Stimulated activated CD4-positive, alpha-beta T cell treated with anti-CD3 and anti-CD28 coated beads, Interleukin-15, amount 100 ng/mL, for 24 hours (primary cell): ENCODE measurements at regions not wholly inside any gene's neighbourhood (a gene's known extent, or its start where the extent isn't known, plus 50 kb on each side); places are given as distances from the start of the nearest gene placed in this dataset.

Experiments
- DNase-seq: peaks from one replicate; pipeline ENCODE4 v3.0.0-alpha.2; 2020

DNA sequence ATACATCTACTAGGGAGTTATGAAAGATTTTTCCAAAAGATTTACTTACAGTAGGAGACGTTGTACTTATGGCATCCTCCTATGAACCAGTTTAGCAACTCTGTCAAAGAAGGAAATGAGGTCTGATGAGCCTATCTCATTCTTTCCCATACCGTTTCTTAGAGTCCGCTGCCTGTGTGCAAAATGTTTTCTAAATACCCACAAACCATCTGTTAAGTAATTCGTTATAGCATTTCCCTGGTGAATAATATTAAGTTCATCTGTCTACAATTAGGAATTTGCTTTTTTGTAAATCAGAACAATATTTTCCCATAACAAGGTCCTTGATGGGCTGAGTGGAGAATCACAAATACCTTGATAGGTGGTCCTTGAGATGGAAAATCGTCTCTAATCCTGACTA lies 178.8 kb upstream of the TMTC4 start:
- no peak for DNase-seq

DNA sequence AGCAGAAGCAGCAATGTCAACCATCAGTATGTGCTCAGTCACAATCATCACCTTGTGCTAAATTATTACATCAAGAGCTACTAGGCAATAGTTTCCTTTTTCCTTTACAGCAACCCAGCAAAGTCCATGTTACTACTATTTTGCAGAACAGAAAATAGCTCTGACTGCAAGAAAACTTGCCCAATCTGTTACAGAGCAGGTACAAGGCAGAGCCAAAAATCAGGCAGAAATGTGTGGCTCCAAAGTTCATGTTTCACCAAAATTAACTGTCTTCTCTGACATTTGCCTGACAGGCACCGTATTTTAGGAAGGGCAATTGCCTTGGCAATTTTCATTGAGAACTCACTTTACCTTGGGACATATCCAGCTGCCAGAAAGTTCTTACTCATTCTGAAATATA lies 177.6 kb upstream of the TMTC4 start:
- no peak for DNase-seq

DNA sequence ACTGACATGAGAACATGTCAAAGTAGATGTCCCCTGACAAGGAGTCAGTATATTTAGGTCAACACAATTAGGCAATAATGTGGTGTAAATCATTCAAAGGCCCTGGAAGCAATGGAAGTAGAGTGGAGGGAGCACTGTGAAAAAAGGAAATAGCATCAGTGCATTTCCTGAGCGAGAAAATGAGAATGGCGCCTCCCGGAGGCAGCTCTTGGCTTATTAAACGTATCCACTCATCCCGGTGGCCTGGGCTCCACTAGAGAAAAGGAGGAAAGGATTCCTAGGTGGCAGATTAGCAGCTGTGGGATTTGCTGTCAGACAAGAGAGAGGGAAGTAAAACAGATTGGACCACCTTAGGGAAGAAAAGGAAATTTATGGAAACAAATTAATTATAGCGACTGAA lies 173.7 kb upstream of the TMTC4 start:
- DNase-seq, result no peak

DNA sequence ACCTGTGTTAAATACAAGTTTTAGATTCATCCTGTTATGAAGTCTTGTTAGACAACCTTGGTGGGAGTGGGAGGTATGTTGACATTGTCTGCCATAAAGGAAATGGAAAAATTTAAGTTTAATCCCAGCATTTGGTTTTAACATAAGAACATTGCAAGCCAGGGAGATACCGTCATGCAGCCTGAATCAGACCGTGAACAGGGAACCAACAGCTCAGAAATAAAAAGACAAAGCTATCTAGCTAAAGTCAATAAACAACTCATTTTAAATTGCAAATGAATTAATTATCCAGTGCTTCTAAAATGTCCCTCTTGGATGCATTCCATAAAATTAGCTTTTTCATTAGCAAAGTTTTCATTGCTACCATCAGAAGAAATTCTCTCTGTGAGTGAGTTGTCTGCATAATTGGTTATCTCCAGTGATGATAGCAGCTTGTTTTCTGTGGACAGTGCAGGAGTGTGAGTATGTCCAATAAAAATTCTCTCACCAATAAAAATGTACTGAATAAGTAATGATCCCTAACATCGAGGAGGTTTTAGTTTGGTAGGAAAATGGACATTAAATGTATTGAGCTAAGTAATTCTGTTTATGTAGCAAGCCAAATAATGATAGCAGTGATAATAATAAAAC lies 170.6 kb upstream of the TMTC4 start:
- no peak for DNase-seq

DNA sequence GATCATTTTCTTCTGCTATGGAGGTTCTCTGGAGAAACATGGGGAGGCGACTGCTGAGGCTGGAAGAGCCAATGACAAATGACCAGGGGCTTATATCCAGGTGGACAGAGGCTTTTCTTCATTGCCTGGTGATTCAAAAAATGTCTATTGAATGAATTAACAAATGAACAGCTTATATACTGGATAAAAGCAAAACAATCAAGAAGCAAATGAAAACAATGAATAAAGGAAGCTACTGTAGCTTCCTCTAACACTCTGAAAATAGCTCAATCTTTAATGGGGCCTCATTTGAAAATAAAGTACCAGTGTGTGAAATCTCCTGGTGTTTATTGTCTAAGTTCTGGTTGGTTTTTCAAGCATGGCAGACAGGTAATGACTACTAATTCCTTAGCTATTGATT lies 167.5 kb upstream of the TMTC4 start:
- DNase-seq, result no peak

DNA sequence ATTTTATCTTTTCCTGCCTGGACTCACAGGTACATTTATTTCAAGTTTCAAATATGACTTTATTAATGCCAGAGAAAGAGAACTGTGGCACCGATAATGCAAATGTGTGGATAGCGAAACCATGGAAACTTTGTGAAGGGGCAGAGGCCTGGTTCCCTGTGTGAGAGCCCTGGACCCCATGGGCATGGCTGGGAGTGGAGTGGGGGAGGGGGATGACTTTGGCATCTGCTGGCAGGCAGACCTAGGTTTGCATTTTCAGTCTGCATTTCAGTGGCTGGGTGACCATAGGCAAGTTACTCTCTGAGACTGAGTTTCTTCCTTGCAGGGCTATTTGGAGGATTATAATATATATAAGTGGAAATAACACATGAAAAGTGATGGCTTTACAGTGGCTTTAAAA lies 163.8 kb upstream of the TMTC4 start:
- no peak for DNase-seq

DNA sequence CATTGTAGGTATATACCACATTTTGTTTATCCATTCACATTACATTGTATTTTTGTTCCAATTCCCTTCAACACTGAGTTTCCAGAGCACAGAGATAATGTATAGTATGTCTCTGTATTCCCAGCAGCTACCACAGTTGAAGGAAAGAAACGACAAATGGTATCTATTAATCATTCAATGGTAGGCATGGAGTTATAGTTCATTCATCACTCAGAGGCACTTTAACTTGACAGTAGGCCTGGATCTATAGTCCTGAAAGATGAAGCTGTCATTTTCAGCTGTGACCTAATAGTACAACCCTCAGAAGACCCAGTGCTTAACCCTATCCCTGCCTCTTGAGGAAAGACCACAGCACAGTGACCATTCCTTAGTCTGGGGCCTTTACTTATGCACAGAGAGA lies 163.0 kb upstream of the TMTC4 start:
- DNase-seq, result no peak

DNA sequence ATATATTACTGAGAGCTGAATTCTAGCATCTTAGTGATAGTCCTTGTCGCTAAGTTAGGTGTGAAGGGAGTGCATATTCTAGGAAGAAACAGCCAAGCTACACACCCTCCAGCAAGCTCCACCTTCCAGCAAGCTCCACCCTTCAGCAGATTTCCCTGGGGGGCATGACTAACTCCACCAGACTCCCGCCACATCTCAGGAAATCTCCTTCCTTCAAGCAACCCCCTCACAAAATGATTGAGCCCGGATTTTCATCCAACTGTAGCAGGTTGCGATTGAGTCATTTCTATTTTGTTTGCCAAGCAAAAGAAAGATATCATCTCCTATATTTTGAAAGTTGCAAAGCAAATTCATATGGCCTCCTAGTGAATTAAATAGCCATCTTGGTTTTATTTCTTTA lies 162.1 kb upstream of the TMTC4 start:
- no peak for DNase-seq

DNA sequence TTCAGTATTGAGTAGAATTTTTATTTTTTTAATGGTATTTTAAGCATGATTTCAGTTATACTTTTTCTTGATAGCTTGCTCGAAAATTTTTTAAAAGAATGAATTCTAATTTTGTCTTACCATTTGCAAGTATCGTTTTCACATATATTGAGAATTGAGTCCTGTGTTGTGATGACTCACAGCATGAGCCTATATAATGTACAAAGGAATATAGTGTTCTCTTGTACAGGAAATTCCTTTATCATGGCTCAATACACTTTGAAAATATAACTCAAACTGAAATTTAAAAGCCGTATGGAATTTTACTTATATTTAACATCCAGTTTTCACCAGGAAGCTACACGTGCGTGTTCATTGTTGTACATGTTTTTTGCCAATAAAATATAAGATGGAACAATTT lies 161.1 kb upstream of the TMTC4 start:
- no peak for DNase-seq

DNA sequence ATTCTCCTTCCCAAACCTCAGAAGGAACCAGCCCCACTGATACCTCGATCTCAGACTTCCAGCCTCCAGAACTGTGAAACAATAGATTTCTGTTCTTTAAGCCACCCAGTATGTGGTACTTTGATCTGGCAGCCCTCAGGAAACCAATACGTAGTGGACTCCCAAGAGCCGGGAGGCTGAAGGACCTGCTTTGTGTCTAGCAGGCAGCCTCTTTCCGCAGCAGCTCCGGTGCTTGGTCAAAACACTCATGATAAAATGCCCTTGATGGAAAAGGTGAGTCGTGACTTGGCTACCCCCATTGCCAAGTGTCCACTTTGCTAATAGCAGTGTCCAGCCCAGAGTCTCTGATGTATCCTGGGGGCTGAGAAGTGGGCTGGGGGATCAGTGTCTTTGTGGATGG lies 158.8 kb upstream of the TMTC4 start:
- no peak for DNase-seq

DNA sequence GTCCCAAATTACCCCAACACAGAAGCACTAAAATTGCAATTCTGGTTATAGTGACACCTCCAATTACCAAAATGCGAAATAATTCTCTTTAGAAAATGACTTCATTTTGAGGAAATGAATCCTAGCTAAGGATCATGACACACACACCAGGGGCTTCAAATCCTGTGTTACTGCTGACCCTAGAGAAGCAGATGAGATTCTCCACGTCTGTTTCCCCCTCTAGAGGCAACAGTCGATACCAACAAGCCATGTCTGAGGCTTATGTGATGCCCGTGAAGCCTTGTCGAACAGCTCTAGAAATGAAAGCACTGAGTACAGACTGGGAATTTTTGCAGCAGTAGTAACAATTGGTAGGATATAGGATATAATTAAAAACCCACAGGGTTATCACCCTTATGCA lies 153.6 kb upstream of the TMTC4 start:
- no peak for DNase-seq

DNA sequence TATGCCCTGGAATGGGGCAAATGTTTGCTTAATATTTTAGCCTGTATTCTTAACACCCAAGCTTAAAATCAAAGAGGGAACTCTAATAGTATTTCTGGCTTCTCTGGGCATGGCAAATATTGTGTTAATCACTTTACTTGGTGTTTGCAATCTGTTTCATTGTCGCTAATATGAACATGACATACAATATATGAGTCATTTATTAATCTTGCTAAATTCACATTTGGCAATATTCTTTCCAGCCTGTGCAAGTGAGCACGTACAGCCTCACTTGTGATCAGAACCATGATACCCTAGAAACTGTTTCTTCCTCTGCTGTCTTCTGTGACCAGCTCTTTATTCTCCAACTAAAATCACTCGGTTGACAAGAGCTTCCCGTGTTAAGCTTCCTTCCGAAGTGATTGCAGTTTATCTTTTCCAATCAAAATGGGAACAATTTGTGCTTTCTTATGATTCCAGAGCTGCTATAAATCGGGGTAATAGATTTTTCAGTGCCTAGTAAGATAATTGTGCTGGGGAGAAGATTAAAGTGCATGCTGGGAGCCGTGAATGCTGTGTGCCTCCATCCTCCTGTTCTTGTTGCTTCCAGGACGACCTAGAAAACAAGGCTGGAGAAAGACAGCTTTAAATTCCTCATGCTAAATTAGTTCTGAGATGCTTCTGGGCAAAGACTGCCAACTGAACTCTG lies 153.0 kb upstream of the TMTC4 start:
- no peak for DNase-seq

DNA sequence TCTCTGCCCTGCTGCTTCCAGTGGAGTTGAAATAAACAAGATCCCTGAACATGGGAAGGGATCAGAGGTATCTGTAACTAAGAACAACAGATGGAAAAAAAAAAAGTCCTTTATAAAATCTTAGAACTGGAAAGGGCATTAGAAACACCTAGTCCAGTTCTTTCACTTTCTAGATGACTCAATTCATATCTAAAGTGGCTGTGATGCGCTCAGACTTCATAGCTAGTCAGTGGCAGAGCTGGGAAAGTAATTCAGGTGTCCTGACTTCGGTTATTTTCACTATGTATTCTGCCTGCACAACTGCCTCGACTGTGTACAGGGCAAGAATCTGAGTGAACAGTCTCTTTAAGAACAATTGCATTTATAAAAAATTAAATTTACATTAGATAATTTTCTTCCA lies 151.8 kb upstream of the TMTC4 start:
- DNase-seq, result no peak

DNA sequence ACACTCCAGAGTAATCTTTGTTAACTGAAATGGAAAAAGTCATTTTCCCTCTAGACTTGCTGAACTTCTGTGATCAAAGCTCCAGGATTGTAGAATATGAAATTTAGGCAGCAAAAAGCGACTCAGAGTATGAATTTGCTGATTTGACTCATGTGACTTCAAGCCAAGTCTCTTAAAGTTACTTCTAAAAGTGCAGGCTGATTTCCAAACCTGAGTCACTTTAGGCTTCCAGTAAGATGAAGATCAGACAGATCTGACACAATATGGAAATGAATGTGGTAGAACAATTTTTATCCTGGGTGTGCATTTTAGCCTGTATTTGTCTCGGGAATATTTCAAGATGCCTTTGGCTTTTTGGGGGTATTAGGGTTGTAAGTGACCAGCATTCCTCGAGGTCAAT lies 151.0 kb upstream of the TMTC4 start:
- no peak for DNase-seq

DNA sequence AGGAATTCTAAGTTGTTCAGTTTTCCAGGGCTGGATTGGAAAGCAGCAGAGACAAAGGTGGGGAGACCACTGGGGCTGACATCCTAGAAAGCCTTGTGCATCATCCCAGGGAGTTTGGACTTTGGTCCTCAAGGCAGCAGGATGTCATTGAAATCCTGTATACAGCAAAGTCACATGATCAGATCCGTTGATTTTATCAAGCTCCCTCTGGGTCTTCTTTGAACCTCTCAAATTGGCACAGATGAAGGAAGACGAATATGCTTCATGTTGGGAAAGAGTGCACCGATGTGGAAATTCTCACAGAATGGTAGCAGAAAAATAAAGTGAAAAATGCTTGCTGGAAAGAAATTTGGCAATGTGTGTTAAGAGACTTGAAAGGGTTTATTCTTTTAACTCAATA lies 149.8 kb upstream of the TMTC4 start:
- DNase-seq, result no peak

DNA sequence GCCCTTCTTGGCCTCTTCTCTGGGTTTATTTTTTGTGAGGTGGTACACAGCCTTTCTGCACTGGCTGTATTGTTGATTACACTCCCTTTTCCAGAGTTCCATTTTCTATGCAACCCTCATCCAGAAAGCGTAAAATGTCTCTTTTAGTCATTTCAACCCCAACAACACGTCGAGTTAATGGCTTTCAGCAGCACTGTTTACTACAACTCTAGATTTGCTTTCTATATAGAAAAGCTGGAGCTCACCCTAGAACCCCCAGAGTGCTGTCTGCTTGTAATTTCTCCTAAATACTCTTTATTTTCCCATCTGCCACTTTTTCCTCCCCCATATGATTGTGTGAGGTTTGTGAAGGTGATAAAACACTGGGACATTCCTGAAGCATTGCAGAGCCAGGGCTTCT lies 148.9 kb upstream of the TMTC4 start:
- DNase-seq, result no peak

DNA sequence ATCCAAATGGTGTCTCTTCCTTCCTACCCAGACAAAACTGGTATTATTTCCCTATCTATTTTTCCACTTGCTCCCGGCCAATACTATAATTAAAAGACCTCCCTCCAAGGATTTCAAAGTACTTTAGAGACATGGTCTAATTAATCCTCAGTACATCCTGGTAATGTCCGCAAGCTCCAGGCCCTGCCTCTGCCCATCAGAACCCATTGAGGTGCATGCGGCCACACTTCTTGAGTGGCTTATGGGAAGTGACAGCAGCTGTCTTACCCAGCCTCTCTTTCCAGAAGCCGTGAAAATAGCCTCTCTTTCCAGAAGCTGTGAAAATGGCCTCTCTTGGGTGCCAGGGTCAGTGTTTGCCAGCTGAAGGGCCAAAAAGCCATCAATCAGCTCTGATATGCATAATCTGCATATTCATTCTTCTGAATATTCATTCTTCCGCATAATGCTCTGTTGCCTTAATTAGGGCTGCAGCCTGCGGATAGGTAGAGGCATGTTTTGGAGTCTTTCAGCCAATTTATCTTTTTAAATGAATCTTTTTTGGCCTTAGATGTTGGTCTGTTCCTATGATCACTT lies 148.4 kb upstream of the TMTC4 start:
- no peak for DNase-seq

DNA sequence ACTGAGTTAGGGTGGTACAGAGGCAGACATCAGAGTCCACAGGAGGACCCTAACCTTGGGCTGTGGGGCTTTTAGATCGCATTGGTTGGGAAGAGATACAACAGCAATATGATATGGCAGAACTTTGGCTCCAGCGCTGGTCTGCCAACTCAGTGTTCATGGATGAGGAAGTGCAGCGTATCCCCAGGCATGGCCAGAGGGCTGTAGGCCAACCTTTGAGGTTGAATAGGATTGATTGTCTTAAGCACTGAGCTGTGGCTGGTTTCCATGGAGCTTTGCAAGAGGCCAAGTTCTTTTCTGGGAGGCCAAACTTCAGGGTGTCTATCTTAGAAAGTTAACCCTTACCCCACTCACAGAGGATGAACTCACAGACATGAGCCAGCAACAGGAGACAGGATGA lies 144.1 kb upstream of the TMTC4 start:
- no peak for DNase-seq

DNA sequence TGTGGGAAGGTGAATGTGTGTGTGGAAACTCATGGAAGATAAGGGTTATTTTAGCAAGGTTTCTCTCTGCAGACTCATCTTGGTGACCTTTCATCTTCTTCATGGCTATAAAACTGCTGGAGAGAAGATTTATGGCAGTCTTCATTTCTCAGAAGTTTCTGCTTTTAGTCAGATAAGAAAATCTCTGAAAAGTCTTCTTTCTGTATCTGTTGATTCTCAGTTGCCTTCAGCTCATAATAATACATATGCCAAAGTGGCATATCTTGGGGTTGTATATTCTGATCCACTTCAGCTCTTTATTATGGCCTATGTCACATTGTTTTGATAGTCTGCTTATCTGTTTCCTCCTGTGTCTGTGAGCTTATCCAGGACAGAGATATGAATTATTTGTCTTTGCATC lies 143.3 kb upstream of the TMTC4 start:
- no peak for DNase-seq

DNA sequence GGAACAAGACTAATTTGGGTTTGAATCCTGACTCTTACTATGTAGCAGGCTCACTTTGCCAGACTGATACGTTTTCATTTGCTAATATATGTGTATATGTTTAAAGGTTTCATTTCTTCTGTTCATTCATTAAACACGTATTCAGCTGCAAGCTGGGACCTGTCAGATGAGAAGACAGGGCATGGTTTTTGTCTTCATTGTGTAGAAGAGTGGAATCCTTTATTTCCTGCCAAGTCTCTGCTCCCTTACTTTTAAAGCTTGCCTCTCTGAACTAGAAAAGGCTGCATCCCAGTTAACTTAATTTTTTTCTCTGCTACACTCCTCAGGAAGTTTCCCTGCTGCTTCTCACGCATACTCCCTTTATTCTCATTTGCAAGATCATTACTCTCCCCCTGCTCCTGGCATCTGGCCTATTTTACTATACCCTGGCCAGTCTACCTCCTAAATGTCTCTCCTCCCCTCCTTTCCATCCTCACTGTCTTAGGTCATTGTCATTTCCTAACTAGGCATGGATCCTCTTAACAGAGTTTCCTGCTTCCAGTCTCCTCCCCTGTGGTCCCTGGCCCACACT lies 141.0 kb upstream of the TMTC4 start:
- no peak for DNase-seq

DNA sequence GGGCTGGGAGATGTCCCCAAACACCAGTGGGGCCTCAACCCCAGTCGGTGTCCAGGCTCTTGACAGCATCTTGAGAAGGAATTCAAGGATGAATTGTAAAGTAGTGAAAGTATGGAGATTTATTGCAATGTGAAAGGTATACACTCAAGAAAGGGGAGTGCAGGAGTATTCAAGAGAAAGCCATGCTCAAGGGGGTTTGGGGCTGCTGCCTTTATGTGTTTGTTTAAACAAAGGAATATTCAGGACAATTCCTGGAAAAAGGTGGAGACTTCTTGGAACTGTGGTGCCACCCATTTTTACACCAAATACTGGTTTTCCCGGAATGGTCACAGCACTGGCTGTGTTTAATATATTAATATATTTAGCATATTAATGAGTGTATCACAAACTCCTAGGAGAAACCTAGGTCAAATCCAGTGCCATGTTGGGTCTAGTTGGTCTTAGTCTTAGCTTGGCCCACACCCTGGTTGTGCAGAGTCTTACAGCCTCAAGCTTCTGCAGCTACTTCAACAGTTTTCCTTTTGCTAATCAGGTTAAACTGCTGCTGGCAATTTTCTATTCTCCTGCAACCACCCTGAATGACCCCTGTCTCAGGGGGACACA lies 138.5 kb upstream of the TMTC4 start:
- DNase-seq, result no peak

DNA sequence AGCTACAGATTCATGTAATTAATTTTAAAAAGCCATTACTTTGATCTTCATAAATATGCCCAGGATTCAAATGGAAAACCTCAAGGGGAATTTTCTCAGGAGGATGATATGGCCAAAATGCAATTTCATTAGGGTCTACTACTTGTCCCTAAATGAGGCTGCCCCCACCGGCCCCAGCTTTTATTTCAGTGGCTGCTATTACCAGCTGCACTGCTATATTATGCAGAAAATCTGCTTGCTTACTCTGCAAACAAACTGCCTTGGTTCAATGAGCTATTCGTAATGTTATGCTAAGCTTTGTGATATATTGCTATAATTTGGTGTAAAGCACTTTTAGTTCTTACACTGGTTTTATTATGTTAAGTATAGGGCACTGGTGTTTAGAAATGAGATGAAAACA lies 137.3 kb upstream of the TMTC4 start:
- DNase-seq, result no peak

DNA sequence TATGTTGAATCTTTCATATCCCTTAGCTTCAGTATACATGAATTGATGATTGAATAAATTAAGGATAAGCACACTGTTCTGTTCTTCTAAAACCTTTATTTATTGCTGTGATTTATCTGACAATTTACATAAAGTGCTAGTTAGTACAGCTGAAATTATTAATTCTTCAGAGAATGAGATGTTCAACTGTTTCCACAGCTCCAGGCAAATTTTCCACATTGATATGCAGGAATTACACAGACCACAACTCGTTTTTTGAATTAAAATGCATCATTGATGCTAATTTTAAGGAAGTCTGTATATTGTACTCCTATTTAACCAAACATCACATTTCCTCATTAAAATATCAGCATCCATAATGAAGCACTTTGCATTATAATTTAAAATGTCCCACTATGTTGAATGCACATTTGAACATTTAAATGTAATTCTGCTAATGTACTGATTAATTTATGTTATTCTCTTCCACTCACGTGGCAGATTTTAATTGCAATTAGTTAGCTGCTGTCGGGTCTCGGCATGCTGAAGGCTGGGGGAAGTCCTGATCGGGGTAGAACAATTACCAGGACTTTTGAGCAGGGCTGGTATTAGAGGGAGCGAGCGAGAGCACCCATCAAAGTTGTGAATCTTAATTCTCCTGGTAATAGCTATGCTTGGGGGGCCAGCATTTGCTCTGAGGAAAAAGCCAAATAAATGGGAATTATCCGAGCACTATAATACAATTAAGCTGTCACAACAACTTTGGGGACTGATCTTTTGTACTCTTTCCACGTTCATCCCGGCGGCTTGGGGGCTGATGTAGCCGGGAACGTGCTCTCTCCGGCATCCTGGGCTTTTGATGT lies 136.7 kb upstream of the TMTC4 start:
- DNase-seq, result no peak
